CMK (cell line): ENCODE measurements at regions not wholly inside any gene's neighbourhood (a gene's known extent, or its start where the extent isn't known, plus 50 kb on each side); places are given as distances from the start of the nearest gene placed in this dataset.

Source experiments
- DNase-seq: peaks from one replicate; pipeline ENCODE4 v3.0.0-alpha.2; 2010; ENCODE audit warnings: low read depth

GRCh38 chr2:41726364-41726763 lies 321.5 kb upstream of the PKDCC start:
- DNase-seq, result no peak

GRCh38 chr2:41727152-41727551 lies 320.7 kb upstream of the PKDCC start:
- no peak for DNase-seq

DNA sequence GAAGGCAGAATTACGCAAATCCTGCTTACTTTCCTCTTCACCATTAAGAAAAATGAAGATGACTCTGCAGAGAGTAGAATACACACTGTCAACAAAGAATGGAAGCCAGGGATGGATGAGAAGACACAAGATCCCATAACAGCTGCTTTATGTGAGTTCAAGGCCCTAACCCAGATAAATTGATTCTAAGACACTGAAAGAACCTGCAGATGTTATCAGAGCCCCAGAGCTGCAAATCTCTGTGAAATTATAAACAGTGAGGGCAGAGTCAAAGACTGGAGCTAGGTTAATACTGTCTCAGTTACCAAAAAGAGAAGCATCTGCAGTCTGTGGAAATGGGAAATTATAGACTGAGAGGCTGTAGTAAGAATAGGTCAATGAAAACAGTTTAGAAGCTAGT lies 320.1 kb upstream of the PKDCC start:
- no peak for DNase-seq

DNA sequence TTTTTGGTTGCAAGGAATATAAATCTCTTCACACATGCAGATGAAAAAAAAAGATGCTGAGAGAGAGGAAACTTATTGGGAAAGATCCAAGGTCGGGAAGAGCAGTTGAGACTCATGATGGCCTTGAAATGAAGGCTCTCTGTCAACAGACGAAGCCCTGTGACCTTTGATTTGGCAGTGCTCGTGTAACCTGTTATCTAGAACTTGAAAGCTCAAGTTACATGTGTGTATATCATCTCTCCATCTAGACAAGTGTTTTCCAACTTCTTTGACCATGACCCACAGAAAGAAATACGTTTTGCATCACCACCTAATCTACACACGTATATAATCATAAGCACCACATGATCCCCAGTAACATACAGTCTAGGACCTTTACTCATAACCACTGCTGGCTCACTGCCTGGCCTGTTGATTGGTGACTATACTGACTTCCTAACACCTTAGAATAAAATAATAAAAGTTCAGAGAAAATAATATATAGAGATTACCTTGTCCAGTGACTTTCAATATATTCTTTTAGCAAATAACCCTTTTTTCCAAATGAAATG lies 319.0 kb upstream of the PKDCC start:
- no peak for DNase-seq

DNA sequence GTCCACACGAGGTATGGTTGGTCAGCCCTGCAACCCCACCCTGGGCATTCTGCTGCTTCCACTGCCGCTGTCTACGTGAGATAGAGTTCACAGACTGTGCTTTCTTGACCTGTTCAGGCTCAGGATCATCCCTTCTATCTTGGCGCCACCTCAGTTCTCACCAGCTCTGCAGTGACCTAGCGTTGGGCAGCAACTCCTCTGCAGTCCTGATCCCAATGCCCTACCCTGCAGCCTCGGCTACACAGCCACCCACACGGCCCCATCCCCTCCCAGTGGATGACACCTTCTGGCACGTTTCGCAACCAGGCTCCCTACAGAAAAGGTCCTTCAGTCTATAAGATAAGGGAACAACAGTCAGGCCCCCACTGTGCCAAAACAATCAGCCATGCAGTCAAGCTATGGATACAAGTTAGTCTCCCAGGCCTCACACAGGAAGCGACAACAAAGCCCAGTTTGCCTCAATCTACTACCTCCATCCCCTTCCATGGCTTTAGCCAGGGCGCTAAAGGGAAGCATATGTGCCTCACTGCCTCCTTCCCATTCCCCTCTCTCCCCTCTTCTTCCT lies 317.9 kb upstream of the PKDCC start:
- DNase-seq, result no peak

DNA sequence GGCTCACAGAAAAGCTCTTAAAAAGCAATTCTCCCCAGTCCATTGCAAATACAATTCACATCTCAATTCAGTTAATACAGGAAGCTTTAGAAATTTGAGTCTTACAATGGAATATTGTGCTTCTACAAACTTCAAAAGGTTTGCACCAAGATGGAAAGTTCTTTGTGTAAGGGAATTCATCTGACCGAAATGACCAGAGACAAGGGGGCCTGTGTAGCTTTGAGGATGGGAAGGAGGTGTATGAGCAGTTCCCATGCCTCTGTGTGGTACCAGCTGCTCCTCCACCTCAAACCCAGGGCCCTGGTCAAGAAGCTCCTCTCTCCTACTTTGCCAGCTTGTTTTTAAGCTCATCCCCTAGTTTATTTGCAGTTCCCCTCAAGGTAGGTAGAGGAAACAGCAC lies 312.8 kb upstream of the PKDCC start:
- DNase-seq, result no peak

DNA sequence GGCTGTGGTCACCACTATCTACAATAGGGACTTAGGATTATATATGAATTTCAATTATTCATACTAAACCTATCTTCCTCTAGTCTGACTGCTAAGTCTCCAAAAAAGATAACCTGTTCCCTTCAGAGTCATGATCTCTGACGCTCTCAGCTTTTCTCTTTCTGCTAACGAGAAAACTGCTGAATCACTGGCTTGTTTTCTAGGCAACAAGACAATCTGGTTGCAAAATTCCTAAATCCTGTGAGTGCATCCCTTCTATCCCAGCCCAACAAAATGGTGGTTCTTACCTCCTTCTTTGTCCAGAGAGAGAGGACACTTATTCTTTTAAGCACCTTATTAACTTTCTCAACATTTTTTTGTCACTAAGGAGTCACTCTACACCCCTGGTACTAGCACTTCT lies 312.3 kb upstream of the PKDCC start:
- no peak for DNase-seq

DNA sequence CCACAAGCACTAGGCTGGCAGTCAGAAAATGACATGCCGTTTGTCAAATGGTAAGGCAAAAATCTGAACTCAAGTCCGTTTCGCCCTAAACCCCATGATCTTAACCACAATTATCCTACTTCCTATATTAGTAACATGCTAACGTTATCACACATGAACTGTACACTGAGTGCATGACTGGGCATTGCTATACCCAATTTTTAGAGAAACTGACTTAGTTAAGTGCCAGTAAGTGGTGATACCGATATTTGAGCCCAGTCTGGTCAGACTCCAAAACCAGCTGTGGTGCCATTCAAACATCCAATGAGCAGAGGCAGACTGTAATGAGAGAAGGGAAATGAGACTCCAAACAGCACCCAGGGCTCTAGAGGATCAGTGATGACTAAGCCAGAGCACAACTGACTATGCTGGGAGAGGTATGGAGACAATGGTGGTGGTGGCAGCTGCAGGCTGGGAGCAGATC lies 311.7 kb upstream of the PKDCC start:
- peak; percentile 38 for DNase-seq

DNA sequence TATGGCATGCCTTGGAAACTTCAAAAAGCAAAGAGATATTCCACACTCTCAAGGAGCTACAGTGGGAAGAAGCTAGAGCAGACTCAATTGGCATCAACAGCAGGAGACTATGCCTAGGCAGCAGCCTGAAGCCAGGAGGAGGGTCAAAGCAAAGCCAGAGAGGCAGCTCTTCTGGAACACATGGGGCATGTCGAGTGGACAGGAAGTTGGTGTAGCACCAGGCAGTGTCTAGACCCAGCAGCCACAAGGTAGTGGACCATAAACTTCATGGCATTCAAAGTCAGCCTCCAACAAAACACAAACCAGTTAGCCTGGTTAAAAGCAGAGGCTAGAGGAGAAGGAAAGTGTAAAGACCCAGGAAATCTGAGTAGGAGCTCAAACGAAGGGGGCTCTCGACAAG lies 311.2 kb upstream of the PKDCC start:
- no peak for DNase-seq

DNA sequence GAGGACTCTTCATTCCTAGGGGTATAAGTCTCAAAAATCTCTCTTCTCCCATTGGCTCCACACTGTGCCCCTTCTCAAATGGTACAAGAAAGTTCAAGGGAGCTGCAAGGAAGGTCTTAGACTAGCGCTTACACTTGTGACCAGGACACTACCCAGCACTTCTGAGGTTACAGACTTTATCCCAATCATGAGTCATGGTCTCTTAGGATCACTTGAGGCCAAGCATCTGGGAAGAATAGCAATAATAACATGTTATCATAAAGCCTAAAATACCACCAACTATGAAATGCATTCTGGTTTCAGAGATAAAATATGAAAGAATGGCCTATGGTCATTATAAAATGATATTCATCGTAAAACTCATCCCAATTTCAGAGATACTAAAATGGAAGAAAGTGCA lies 309.9 kb upstream of the PKDCC start:
- no peak for DNase-seq

DNA sequence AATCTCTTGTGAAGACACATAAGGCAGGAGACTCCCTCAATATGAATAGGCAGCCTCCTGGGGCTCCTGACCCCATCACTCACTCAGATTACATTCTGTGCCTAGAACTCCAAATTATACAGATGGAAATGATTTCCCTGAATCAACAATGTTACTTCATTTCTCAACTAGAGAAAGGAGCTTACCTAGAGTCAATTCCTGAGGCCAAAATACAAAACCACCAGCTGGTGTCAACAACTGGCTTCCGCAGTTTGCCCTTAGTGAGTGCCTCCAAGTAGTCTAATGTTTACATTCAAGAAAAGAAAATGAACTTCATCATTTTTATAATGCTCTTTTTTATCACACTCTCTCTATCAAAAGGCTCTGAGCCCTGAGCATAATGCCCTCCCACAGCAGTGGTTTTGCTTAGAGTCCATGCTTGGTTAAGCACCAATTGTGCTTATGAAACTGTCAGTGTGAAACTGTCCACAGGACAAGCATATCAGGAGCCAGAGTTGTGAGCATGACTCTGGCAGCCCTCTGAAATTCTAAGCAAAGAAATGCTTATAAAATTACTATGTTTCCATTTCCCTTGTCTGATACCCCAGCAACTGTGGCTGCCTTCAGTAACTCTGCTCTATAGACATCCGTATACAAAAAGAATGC lies 305.7 kb upstream of the PKDCC start:
- no peak for DNase-seq

DNA sequence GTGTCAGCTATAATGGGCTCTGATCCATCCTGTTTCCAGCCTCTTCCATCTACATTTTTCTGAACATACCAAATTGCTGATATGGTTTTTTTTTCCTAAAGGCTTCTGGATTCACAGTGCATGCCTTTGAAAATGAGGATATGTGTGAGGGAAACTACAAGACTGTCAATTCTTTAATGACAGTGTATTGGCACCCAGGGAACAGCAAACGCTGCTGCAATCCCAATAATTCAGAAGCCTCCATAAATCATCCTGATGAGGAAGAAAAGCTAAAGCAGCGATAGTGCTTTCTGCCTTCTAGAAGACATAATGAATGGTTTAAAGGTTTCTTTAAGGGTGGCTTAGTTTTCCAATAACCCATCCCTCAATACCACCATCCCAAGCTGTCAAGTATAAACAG lies 304.5 kb upstream of the PKDCC start:
- no peak for DNase-seq

DNA sequence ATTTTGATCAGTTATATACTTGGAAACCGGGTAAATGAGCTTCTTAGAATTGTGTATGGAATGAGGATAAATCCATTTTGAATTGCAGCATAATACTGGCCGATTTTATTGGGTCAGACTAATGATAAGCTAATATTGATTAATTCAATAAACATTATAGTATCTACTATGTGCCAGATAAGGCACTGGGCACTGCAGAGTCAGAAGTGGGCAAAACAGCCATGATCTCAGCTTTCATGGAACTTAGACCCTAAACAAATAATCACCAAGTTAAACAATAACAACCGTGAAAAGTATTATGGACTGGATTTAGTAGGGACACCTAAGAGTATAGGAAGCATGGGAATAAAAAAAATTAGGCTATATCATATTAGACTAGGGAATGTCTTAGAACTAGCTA lies 297.0 kb upstream of the PKDCC start:
- DNase-seq, result no peak

DNA sequence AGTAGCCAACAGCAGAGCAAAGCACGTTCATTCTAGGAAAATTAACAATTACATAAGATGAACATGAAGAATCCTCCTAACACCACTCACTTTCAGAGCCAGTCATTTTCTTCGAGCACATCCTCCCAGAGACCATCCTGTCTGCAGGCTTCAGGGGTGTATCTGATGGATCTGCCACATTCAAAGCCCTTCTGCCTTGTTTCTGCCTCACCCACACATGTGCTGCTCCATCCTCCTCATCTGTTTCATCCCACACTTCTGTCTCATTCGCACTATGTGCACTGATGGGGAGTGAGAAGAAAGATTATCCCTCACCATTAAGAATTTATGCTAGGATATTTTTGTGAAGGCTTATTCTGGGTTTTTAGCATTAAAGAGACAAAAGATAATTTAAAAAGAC lies 287.9 kb upstream of the PKDCC start:
- DNase-seq, result no peak

DNA sequence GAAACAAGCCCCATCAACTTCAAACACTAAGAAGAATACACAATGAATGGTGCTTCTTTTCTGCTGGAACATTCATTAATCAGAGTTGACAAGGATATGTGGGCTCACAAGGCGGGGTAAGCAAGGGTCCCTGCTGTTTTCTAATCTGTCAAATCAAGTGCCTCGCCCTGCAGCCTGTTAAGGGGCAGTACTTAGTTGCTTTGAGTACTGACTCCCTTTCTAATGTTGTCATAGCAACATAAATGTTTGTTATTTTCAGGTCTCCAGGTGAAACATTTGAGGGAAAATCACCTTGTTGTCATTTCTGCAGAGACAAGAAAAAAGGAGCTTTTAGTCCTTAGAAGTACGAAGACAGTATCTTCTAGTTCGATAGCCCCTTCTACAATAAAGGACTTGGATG lies 284.7 kb upstream of the PKDCC start:
- no peak for DNase-seq

GRCh38 chr2:41764131-41764530 lies 283.7 kb upstream of the PKDCC start:
- no peak for DNase-seq

DNA sequence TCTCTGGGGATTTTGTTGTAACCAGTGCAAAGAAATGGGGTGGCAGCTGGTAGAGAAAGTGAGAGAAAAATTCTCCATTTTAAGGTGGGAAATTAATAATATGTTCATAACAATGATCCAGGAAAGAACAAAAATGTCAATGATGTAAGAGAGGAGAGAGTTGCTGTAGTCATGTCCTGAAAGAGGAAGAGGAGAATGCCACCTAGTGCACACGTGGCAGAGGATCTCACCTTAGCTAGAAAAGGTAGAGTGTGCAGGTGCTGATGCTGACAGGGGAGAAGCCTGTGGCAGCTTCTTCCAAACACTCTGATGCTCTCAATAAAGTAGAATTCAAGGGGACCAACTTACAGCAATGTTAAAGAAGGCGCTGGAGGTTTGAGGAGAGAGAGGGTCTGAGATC lies 282.9 kb upstream of the PKDCC start:
- DNase-seq, result no peak

- DNase-seq, result no peak
Observed at GRCh38 chr2:41768310-41768709, 279.5 kb upstream of the PKDCC start.

DNA sequence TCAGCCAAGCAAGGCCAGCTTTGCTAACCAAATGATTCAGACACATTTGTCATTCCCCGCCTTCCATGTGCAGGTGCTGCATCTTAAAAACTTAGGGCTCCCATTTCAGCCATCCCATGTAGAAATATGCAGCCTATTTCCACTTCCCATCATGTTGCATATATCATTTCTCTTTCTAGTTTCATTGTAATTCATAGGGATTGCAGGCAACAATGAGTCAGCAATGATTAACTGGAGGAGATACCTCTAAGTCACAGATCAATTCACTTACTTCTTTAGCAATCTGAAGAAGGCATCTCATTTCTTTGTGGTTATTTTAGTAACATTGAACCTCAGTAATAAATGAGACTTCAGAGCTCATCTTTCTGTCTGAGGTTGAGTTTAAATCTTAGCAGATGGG lies 276.1 kb upstream of the PKDCC start:
- DNase-seq, result no peak

DNA sequence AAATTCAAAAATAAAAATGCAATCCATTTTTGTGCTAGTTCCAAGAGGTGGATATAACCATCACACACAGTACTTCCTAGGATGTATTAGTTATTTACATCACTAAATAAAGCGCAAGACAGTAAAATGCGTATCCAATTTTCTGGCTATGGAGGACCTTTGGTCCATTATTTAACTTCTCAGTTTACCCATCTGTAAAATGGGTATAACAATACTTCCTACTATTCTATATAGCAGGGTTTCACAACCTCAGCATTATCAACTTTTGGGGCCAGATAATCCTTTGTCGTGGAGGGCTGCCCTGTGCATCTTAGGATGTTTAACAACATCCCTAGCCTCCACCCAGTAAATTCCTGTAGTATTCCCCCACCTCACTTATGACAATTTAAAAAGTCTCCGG lies 275.1 kb upstream of the PKDCC start:
- DNase-seq, result no peak

DNA sequence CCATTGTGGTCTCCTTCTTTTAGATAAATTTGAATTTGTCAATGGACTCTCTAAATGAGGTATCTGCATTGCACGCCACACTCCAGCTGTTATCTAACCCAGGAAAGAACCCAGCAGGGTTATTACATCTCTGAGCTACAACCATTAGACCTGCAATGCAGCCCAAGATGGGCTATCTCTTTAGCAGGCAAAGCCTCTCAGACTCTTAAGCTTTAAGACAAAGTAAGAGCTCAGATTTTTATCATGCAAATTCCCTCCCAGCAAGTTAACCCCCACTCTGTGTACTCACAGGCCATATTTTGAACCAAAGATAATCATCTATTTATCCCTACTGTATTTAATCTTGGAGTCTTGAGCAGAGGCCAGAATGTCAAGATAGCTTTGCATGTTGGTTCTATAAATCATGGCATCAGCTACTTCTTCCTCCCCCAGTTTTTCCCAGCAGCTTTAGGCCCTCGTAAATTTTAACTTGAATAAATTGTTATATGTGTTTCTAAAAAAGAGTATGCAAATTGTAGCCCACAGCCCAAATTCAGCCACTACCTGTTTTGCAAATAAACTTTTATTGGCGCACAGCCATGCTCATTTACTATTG lies 273.7 kb upstream of the PKDCC start:
- no peak for DNase-seq

DNA sequence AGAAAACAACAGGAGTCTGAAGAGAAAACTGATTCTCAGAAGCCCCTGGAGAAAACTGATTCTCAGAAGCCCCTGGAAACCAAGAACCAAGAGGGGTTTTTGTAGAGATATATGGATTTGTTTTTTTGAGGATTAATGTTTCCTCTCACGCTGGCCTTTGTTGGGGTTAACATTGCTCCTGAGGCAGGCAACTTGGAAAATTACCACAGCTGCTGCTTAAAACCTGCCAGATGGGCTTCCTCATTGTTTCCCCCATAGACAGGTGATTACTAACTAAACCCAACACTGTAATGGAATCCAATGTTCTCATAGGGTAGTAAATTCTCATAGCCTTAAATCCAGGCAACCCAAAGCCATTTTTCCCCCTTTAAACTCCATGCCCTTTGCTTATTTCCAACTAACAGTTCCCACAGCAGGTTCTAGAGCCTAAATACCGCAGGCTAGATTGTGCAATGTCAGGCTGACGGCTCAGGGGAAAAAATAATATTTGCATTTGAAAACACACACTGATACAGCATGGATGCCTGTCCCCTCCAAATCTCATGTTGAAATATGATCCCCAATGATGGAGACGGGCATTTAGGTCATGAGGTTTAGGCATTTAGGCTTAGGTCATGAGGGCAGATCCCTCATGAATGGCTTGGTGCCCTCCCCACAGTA lies 272.3 kb upstream of the PKDCC start:
- DNase-seq, result no peak

DNA sequence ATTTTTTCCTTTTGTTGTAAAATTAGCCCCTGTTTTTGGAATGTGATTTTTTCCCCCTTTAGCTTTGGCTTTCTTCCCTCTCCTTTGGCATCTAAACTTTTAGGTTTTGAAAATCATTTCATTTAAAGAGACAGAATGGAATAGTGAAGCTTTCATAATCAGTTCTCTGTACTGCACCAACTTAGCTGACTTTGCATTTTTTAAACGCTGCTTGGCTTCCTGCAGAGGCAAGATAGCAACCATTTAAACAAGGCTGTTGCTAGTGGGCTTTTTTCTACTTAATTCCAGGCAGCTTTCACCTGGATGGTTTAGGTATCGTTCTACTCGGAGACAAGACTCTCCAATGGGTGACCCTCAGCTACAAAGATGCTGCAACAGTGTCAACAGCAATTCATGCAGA lies 267.9 kb upstream of the PKDCC start:
- DNase-seq, result no peak
